Stimulated activated CD4-positive, alpha-beta T cell treated with anti-CD3 and anti-CD28 coated beads, Interleukin-1b, Interleukin-23, amount 100 ng/mL, for 24 hours (primary cell): ENCODE measurements at regions not wholly inside any gene's neighbourhood (a gene's known extent, or its start where the extent isn't known, plus 50 kb on each side); places are given as distances from the start of the nearest gene placed in this dataset.
"Not testable (repeated sequence)": the region's sequence is repeated elsewhere in the genome, so short reads cannot be mapped to it uniquely, and the experiment has no call there.

Experiments used
- DNase-seq, 4 experiments: peaks; one replicate each; pipeline ENCODE4 v3.0.0-alpha.2; 2020; ENCODE audit warnings: low read depth in 4 of 4, low spot score in 1 of 4

DNA sequence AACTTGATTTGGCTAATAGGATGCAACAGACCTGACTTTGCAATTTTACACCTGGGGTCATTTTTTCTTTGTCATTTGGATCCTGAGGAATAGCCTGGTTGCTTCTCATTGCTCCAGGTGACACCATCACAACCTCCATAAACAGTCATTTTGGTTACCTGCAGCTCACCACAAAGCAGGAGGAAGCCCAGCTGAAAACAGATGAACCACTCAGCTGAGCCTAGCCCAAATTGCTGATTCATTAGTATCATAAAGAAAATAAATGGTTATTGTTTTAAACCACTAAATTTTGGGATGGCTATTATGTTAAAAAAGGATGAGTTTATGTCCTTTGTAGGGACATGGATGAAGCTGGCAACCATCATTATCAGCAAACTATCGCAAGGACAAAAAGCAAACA lies 841.0 kb upstream of the EEF2KMT start:
- no peak for DNase-seq

DNA sequence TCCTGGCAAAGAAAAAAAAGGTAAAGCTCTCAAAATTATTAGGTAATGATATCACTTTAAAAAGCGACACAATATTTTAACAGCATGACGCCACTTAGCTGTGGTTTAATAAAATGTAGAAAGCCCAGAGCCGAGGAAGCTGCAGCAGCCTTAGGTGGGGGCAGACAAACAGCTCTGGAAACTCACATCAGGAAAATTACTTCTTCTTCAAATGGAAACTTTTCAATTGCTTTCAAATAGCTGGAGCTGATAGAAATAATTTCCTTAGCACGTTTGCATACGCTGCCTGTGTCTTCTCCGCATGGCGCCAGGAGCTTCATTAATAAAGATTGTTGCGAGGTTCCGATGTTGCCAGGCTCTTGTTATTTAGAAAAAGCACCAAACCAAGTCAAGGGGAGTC lies 835.3 kb upstream of the EEF2KMT start:
- DNase-seq = no peak

DNA sequence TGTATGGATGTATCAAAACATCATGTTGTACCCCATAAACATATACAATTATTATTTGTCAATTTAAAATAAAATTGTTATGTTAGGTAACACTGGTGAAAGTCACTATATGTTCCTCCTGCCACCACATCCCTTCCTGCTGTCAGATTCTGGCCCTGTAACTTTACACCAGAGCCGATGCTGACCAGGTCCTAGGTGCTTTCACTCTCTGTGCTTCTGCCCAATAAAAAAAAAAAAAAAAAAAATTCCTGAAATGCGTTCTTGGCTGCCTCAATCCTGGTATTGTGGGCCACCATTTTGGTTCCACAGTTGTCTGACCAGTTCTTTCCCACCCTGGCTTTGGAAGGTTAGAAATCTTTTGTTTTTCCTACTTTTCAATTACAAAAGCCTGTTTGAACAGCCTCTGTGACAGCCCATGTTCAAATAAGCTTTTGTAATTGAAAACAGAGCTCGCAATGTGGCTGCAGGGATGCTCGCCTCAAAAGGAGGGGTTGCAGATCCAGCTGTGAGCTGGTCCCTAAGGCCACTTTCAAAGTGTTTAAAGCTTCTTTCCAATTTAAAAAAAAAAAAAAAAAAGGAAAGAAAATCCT lies 831.0 kb upstream of the EEF2KMT start:
- no peak for DNase-seq

DNA sequence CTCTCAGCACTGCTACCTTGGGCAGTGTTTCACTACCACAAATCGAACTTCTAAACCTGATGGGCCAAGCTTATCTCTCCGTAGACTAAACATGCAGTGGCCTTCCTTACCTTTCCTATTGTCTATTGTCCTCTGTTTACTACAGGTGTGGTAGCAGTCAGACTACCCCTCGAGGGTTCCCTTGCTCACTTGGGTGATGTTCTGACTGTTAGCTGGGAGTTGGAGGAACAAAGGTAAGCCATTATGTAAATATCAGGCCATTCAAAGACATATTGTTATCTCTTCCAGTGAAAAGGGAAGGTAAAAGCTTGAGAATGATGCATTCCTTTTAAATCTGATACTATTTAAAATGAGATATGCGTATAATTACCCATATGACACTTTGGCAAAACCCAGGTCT lies 828.3 kb upstream of the EEF2KMT start:
- no peak for DNase-seq

DNA sequence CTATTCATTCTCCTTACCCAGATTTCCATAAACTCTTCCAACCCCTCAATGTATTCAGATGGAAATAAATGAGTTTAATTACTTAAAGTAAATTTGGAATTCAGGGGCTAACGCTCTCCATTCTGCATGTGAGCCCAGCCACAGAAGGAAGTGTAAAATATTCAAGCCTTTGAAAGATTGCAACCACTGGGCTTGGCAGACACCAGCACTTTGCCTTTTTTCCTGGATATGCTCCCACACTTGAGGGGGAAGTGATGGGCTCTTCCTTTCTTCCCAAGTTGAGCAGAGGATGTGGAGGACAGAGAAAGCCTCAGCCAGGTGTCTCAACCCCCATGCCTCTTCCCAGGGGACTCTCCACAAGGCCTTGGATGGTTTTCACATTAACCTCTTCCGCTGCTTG lies 825.1 kb upstream of the EEF2KMT start:
- no peak for DNase-seq

DNA sequence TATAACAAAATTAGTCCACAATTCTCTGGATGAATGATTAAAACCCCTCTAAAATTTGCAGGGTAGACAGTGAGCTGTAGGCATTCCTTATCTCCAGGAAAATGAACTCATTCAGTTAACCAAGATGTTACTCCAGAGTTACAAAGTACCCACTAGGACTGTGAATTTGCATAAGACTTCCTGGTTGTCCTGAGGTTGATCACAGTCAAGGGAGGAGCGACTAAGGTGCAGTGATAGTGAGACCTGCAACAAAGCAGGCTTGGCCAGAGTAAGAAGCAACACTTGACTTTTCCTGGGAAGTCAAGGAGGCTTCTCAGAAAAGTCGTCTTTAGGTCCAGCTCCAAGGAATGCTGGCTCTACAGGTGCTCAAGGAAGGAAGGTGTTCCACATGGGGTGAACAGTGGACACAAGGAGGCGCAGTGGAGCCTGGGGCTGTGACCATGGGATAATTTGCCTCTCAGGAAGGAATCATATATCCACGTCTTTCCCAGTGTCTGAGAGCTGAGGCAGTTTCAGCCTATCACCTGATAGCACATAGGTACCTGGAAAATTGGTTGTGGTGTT lies 821.1 kb upstream of the EEF2KMT start:
- no peak for DNase-seq

DNA sequence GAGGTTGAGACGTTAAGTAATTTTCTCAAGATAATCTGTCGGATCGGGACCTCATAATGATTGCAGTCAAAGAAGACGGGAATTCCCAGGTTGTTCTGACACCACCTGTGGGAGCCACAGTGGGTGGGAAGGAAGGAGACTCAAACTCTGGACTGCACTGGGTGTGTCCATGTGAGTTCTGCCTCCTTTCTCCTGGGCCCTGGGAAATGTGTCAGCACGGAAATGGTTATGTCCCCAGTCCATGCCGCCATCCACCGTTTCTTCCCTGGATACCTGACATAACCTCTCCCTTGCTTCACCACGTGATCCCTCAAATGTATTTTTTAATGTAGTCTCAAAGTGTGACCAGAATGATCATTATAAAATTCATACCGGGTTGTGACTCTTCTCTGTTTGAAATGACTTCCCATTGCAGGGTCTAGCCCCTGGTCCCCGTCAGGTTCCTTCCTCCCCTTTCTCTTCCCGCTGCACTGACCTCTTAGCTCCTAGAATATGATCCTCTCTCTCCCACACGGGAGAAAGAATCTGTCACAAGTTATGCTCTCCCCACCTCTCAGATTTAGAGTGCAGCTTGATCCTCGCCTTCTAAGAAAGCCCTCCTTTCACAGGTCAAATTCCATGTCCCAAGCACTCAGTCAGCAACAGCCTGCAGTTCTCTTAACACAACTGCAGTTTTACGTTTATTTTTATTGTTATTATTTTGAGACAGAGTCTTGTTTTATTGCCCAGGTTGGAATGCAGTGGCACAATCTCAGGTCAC lies 820.0 kb upstream of the EEF2KMT start:
- no peak for DNase-seq

DNA sequence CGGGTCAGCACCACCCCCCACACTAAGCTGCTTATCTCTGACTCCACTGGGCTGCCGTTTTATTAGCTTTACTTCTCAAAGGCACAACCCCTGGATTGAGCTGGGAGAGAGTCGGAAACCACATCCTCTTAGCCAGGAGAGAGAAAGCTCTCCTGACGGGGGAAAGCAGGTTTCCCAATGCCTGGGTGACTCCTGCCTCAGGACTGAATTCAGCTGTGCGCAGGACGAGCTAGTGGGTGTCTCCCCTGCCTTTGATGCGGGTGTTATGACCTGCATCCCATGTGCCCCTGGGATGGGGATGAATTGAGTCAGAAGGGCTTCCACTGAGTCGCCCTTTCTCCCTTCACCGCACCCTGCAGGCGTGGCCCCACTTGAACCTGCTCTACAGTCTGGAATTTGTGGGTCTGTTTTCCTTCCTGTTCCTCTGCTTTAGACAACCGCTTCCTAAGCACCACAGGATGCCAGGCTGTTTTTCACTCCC lies 819.2 kb upstream of the EEF2KMT start:
- no peak for DNase-seq

DNA sequence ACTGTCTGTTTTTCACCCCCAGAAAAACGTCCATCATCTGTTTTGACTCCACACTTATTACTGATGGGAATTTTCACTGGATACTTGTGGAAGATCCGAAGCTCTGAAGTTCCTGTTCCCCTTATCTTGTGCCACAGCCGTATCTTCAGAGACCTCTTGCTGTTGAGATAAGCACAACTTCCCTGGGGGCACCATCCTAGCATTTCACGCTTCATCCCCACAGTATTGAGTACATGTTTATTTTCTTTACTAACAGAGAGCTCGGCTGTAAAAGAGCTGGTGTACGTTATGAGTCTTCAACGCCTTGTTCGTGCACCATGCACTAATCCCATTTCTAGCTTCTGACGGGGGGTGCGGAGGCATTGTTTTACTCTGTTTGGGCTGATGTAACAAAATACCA lies 813.6 kb upstream of the EEF2KMT start:
- no peak for DNase-seq

DNA sequence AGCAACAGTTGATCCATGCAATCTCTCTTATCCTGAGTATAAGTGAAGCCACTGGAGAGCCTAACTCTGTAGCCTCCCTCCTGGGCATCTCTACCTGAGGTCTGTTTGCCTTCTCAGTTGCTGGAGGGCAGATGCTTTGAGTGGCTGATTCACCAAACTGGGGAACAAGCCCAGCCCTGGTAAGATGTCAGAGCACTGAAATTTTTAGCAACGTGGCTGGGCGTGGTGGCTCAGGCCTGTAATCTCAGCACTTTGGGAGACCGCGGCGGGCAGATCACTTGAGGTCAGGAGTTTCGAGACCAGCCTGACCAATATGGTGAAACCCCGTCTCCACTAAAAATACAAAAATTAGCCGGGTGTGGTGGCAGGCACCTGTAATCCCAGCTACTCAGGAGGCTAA lies 812.0 kb upstream of the EEF2KMT start:
- DNase-seq = not testable (repeated sequence)

DNA sequence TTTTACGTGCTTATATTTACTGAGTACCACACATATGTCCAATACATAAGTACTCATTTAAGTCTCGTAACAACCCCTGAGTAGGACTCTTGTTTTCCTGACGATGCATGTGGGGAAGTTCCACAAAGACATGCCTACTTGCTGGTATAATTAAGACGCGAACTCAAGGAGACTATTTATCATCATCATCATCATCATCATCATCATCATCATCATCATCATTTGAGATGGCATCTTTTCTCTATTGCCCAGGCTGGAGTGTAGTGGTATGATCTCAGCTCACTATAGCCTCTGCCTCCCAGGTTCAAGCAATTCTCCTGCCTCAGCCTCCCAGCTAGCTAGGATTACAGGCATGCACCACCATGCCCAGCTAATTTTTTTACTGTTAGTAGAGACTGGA lies 809.9 kb upstream of the EEF2KMT start:
- DNase-seq = no peak

DNA sequence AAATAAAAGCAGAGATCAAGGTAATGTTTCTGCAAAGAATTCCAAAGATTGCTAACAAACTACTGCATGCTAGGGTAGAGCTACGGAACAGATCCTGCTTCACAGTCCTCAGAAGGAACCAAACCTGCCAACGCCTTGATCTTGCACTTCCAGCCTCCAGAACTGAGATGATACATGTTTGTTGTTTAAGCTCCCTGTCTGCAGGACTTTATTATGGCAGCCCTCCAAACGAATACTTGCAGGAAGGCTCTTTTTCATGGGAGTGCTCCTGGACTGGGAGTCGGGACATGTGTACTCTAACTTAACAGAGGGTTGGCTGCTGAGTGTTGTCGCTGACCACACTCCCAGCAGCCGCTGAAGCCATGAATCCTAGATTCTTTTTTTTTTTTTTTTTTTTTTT lies 808.8 kb upstream of the EEF2KMT start:
- no peak for DNase-seq

DNA sequence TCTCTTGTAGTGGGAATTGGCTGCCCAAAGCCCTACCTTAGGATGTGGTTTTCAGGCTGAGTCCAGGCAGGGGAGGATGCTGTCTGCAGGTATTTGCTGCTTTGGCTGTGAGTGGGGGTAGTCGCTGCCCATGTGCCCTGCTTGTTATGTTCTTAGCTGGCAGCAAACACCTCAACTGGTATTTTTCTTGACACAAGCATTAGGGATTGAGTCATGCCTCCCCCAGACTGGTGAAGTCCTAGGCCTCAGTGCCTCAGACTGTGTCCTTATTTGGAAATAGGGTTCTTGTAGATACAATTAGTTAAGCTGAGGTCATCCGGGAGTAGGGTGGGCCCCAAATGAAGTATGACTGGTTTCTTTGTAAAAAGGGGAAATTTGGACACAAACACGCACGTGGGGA lies 808.3 kb upstream of the EEF2KMT start:
- no peak for DNase-seq

DNA sequence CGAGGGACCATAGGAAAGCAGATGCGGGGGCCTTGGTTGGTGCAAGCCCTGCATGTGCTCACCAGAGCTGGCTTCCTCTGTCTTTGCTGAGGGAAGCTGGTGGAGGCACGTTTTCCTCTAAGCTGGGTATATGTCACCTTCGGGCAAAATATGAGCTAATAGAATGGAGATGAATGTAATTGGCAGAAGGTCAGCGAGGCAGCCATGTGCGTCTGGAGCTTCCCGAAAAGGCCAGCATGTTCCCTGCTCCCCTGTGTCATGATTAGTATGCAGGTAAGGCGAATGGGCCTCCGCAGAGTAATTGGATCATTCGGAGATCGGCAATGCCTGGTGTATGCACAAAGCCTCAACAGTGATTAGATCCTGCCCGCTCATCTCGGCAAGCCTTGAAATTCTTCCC lies 806.2 kb upstream of the EEF2KMT start:
- no peak for DNase-seq

DNA sequence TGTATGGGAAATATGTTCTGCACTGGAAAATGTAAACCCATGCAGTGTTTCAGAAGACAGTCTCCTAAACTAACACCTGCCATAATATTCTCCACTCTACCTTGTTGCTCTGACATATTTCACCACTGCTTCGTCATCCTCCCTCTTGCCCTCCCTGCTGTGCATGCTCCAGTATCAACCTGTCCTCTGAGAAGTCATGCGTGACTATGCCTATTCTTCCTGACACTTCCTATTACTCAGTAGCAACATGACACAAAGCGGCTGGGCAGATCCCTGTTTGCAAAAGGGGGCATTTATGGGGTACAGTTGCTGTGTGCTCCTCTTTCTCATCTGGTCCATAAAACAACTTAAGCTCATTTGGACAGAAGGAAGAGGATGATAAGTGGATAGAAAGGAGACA lies 805.6 kb upstream of the EEF2KMT start:
- DNase-seq = no peak

DNA sequence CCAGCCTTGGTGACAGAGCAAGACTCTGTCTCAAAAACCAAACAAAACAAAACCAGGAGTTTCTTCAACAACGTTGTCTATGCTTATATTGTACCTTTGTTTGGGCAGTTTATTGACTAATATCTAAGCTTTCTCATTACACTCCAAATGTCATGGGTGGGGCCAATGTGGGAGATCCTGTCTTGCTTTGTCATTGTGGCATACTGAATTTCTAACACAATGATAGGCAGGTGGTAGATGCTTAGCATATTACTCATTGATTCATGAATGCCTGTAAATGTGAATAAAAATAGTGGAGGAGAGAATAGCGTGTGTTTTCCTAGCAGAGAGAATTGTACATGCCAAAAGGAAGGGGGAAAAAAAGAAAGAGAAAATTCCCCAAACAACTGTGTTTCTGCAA lies 802.5 kb upstream of the EEF2KMT start:
- no peak for DNase-seq

DNA sequence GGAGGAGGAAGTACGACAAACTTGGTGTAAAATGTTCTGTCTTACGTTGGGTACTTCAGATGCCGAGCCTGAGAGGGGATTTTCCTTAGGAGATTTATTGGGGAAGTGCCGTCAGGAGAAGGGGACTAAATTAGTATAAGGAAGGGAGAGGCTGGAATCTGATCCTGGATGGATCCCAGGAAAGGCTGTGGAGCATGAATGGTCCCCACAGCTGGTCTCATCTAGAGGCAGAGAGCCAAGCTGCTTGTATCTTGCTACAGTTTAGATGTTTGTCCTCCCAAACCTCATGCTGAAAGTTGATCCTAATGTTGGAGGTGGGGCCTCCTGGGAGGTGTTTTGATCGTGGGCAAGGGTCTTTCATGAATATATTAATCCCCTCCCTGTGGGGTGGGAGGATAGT lies 798.4 kb upstream of the EEF2KMT start:
- no peak for DNase-seq

DNA sequence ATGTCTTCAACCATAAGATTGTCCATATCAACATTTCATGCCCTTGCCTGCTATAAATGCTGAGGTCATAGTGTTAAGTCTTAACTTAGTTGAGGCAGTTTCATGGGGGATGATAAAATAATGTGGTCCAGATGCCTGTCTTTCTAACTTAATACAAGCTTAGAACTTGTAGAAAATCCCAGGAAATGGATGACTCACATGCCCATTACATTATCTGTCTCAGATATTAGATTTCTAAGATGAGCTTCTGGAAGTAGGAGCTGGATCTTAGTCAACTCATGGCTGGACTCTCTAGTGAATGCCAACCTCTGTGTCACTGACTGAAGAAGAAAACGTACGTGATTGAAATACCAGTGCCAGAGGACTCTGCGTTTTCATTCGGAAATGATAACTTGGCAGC lies 797.5 kb upstream of the EEF2KMT start:
- no peak for DNase-seq

DNA sequence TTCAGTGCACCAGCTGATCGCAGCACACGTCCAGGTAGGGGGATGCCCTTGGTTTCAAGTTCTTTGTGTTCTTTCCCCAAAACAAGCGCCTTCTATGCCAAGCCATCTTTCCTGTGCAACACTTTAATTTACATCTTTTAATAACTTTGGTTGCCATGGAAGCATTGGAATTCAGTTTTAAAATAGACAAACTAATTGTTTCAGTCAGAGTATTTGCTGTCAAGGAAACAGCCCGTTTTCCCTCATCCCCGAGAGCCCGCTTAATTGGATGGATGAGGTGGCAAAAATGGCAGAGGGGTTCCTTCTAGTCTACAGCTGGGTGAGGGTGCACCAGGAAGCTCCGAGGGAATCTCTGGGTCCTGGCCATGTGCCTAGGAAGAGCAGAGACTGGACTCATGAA lies 793.7 kb upstream of the EEF2KMT start:
- DNase-seq = no peak

DNA sequence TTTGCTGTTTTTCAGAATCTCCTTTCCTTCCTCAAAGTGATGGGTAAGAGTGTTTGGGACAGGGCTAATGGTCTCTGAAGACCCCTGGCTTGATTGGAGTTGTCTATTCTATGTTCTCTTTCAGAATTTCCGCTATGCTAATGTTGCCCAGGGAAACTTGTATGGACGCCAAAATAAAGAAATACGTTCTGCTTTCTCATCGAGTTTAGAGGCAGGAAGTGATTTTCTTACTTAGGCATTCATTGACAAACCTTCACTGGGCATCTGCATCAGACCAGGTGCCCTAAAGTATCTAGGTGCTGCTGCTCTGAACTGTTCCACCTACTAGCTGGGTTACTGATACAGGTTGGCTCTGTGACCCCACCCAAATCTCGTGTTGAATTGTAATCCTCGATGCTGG lies 787.9 kb upstream of the EEF2KMT start:
- no peak for DNase-seq

DNA sequence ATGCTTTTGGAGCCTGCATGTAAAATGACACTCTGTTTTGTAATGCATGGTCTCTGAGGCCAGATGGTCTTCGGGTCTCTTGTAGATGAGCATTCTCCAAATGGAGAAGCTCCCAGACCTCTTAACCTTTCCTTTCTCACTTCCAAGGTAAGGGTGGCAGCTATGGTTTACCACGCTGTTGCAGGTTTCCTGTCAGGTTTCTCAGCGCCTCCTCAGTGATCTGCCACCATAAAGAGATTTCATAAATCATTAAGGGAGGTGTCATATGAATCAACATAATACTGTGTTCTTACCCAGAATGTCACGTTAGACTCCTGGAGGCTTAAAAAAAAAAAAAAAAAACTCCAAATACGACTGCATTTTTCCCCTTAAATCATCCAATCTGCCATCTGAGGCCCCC lies 787.4 kb upstream of the EEF2KMT start:
- no peak for DNase-seq

DNA sequence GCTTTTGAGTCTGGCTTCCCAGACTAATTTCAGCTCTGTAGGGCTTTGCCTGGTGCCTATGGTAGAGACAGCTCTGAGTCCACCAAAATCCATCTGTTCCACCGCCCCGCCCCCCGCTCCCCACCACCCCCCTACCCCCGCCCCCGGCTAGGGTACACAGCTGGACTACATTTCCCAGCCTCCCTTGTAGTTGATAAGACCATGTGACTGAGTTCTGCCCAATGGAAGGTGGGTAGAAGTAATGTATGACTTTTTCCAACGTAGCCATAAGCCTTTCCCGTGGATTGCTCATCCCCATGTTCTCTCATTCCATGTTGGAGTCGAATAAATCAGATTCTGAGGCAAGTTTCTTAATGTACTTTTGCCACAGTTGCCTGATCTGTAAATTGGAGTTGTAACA lies 786.7 kb upstream of the EEF2KMT start:
- no peak for DNase-seq
